ENCODE measurements at regions not wholly inside any gene's neighbourhood (a gene's known extent, or its start where the extent isn't known, plus 50 kb on each side); places are given as distances from the start of the nearest gene placed in this dataset.

DNA sequence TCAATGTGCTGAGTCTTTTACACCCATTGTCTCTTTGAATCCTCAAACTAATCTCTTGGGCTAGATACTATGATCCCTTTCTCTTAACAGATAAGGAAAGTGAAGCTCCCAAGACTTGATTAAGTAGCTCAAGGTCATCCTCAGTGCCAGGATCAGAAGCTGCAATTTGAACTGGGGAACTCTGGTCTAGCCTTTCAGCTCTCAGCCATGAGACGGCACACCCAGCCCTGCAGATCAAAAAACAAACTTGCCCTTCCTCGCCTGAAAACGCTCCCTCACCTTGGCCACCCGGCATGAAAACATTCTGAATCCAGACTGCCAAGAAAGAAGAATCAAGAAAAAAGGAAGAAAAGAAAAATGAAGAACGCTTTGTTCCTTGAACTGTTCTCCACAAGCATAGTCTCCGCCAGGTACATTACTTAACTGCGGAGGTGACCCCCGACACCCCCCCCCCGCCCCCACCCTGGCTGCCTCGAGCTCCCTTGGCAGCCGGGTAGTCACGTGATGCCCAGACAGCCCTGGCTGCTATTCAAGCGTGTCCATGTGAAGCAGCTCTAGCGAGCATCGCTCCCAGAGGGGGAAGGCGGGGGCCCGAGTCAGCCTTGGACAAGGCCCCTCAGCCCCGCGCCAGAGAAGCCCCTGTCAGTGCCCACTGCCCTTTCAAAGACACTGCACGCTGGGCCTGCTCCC, 451.2 kb downstream of the MIAT start:
- TF ChIP-seq, protein P1, sequence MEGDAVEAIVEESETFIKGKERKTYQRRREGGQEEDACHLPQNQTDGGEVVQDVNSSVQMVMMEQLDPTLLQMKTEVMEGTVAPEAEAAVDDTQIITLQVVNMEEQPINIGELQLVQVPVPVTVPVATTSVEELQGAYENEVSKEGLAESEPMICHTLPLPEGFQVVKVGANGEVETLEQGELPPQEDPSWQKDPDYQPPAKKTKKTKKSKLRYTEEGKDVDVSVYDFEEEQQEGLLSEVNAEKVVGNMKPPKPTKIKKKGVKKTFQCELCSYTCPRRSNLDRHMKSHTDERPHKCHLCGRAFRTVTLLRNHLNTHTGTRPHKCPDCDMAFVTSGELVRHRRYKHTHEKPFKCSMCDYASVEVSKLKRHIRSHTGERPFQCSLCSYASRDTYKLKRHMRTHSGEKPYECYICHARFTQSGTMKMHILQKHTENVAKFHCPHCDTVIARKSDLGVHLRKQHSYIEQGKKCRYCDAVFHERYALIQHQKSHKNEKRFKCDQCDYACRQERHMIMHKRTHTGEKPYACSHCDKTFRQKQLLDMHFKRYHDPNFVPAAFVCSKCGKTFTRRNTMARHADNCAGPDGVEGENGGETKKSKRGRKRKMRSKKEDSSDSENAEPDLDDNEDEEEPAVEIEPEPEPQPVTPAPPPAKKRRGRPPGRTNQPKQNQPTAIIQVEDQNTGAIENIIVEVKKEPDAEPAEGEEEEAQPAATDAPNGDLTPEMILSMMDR (IDR thresholded peaks at IDR 0.05) = no peak
- no peak for TF ChIP-seq POLR2A (IDR thresholded peaks at IDR 0.05)

Measured in adrenal gland (tissue), 5 donors.